Neural progenitor cell (in vitro differentiated cells): ENCODE measurements at regions not wholly inside any gene's neighbourhood (a gene's known extent, or its start where the extent isn't known, plus 50 kb on each side); places are given as distances from the start of the nearest gene placed in this dataset.

Experiments used
- CTCF ChIP-seq: fragments of 200-600 bp; sonication (generic); IDR thresholded peaks from 2 replicates; pipeline ENCODE4 v1.5.1; 2017; ENCODE audit warnings: antibody characterized with exemption, mild to moderate bottlenecking
- EZH2 ChIP-seq: fragments of 200-600 bp; sonication (generic); IDR thresholded peaks from 2 replicates; pipeline ENCODE4 v1.6.1; 2017; ENCODE audit warnings: antibody characterized with exemption, mild to moderate bottlenecking, moderate library complexity
- EZH2phosphoT487 ChIP-seq: fragments of 200-600 bp; sonication (generic); IDR thresholded peaks from 2 replicates; pipeline ENCODE4 v1.6.1; 2017; ENCODE audit warnings: antibody characterized with exemption

- no peak for TF ChIP-seq CTCF
- TF ChIP-seq EZH2 = no peak
- no peak for TF ChIP-seq EZH2phosphoT487
Measured at GRCh38 chr9:4422495-4422894, 67.8 kb upstream of the SLC1A1 start.
